SK-N-SH (cell line): ENCODE measurements at regions not wholly inside any gene's neighbourhood (a gene's known extent, or its start where the extent isn't known, plus 50 kb on each side); places are given as distances from the start of the nearest gene placed in this dataset.
"Not testable (repeated sequence)": the region's sequence is repeated elsewhere in the genome, so short reads cannot be mapped to it uniquely, and the experiment has no call there.

Experiments used
- CTCF ChIA-PET: fragments of 300-600, 350-600 bp; formaldehyde crosslinking; extraction: SDS; loops from one replicate; lab custom pipeline; 2021; lab: Yijun Ruan, JAX
- POLR2A ChIA-PET: fragments of 350-600 bp; sonication (Branson Sonifier 250); formaldehyde crosslinking; extraction: SDS; loops from one replicate; lab custom pipeline; 2020; ENCODE audit warnings: antibody characterized with exemption, inconsistent platforms; lab: Yijun Ruan, JAX
- DNase-seq: peaks from one replicate; pipeline ENCODE4 v3.0.0; 2012
- H2AFZ ChIP-seq: fragments of 200-600 bp; sonication (generic); 2 replicates; pipeline ENCODE4 v1.8.1; 2016; ENCODE audit warnings: antibody characterized with exemption, mild to moderate bottlenecking, low read depth
- H3F3A ChIP-seq: fragments of 200-600 bp; sonication (generic); replicated peaks from 2 replicates; pipeline ENCODE3; 2016; ENCODE audit warnings: antibody characterized with exemption, mild to moderate bottlenecking; ENCODE audit not compliant: insufficient read depth
- H3K27ac ChIP-seq, 2 experiments: fragments of 200-500 bp in 1 of 2; fragments of 200-600 bp in 1 of 2; sonication (Bioruptor generic) in 1 of 2; sonication (generic), shearing (Covaris generic) in 1 of 2; 2 replicates each; pipeline versions ENCODE4 v1.5.1 to v1.6.1; 2014 to 2016; ENCODE audit warnings: low read depth in 2 of 2, inconsistent platforms in 1 of 2, low read length in 1 of 2, mild to moderate bottlenecking in 1 of 2, mixed read lengths in 1 of 2
- H3K27me3 ChIP-seq: fragments of 200-600 bp; sonication (generic), shearing (Covaris generic); 2 replicates; pipeline ENCODE4 v1.6.1; 2016; ENCODE audit warnings: mixed run types; ENCODE audit not compliant: insufficient read depth
- H3K36me3 ChIP-seq, 2 experiments: fragments of 200-500 bp in 1 of 2; fragments of 200-600 bp in 1 of 2; sonication (Bioruptor generic) in 1 of 2; sonication (generic) in 1 of 2; replicated peaks in 1 of 2; 2 replicates each; pipeline versions ENCODE3 to v1.5.1; 2014 to 2016; ENCODE audit warnings: low read length in 1 of 2, mild to moderate bottlenecking in 1 of 2; ENCODE audit not compliant: insufficient read depth in 2 of 2, control insufficient read depth in 1 of 2
- H3K4me1 ChIP-seq, 2 experiments: fragments of 200-500 bp in 1 of 2; fragments of 200-600 bp in 1 of 2; sonication (Bioruptor generic) in 1 of 2; sonication (generic), shearing (Covaris generic) in 1 of 2; 2 replicates each; pipeline versions ENCODE4 v1.5.1 to v1.6.1; 2014 to 2016; ENCODE audit warnings: low read depth in 1 of 2, low read length in 1 of 2, mixed run types in 1 of 2; ENCODE audit not compliant: insufficient read depth in 2 of 2, control insufficient read depth in 1 of 2
- H3K4me2 ChIP-seq: fragments of 200-600 bp; sonication (generic), shearing (Covaris generic); 2 replicates; pipeline ENCODE4 v1.6.1; 2017; ENCODE audit warnings: mixed run types
- H3K4me3 ChIP-seq, 2 experiments: fragments of 200-500 bp in 1 of 2; fragments of 200-600 bp in 1 of 2; sonication (Bioruptor generic) in 1 of 2; sonication (generic), shearing (Covaris generic) in 1 of 2; 2 replicates each; pipeline versions ENCODE4 v1.5.1 to v1.8.1; 2014 to 2016; ENCODE audit warnings: low read depth in 2 of 2, inconsistent platforms in 1 of 2, low read length in 1 of 2, mild to moderate bottlenecking in 1 of 2, mixed read lengths in 1 of 2, moderate library complexity in 1 of 2
- H3K79me2 ChIP-seq: fragments of 200-600 bp; sonication (generic); 2 replicates; pipeline ENCODE4 v1.8.1; 2017; ENCODE audit warnings: mild to moderate bottlenecking; ENCODE audit not compliant: insufficient read depth
- H3K9ac ChIP-seq: fragments of 200-600 bp; sonication (generic); 2 replicates; pipeline ENCODE4 v1.6.1; 2017; ENCODE audit warnings: mixed run types
- H3K9me2 ChIP-seq: fragments of 200-600 bp; sonication (generic); 2 replicates; pipeline ENCODE4 v1.6.1; 2017; ENCODE audit warnings: mixed run types
- H3K9me3 ChIP-seq: fragments of 200-600 bp; sonication (generic); 2 replicates; pipeline ENCODE4 v1.6.1; 2017; ENCODE audit warnings: mixed run types, mild to moderate bottlenecking, moderate library complexity
- H4K20me1 ChIP-seq: fragments of 200-600 bp; sonication (generic); 2 replicates; pipeline ENCODE4 v1.6.1; 2017; ENCODE audit warnings: mild to moderate bottlenecking, mixed run types; ENCODE audit not compliant: insufficient read depth
- ELF1 ChIP-seq: IDR thresholded peaks from 2 replicates; pipeline ENCODE4 v1.4.0; 2012
- FOSL2 ChIP-seq: IDR thresholded peaks from 2 replicates; pipeline ENCODE4 v1.4.0; 2012; ENCODE audit warnings: low read depth, mild to moderate bottlenecking, moderate library complexity, borderline replicate concordance
- FOXM1 ChIP-seq: IDR thresholded peaks from 2 replicates; pipeline ENCODE4 v1.4.0; 2012; ENCODE audit warnings: low read depth, mild to moderate bottlenecking
- IRF3 ChIP-seq: fragments of 150-350 bp; IDR thresholded peaks from 2 replicates; pipeline ENCODE4 v1.6.1; 2016; ENCODE audit warnings: mild to moderate bottlenecking, low read depth, low read length
- JUND ChIP-seq: IDR thresholded peaks from 2 replicates; pipeline ENCODE4 v1.4.0; 2012
- MXI1 ChIP-seq: IDR thresholded peaks from 2 replicates; pipeline ENCODE4 v1.6.1; 2012; ENCODE audit warnings: mild to moderate bottlenecking, low read depth, low read length, improper control_type of control experiment
- NFIC ChIP-seq: IDR thresholded peaks from 2 replicates; pipeline ENCODE4 v1.4.0; 2012; ENCODE audit warnings: borderline replicate concordance
- POLR2AphosphoS5 ChIP-seq: IDR thresholded peaks from 2 replicates; pipeline ENCODE4 v1.6.1; 2012; ENCODE audit warnings: low read depth, low read length
- RAD21 ChIP-seq: IDR thresholded peaks from 2 replicates; pipeline ENCODE4 v1.6.1; 2012; ENCODE audit warnings: mild to moderate bottlenecking, low read length
- RCOR1 ChIP-seq: fragments of 150-350 bp; IDR thresholded peaks from 2 replicates; pipeline ENCODE4 v1.6.1; 2017; ENCODE audit warnings: antibody characterized with exemption, low read length
- RXRA ChIP-seq: IDR thresholded peaks from 2 replicates; pipeline ENCODE4 v1.4.0; 2012; ENCODE audit warnings: low read depth, mild to moderate bottlenecking, borderline replicate concordance
- SMC3 ChIP-seq: IDR thresholded peaks from 2 replicates; pipeline ENCODE4 v1.6.1; 2012; ENCODE audit warnings: low read depth, low read length, improper control_type of control experiment
- TEAD4 ChIP-seq: IDR thresholded peaks from 2 replicates; pipeline ENCODE4 v1.4.0; 2012; ENCODE audit warnings: mild to moderate bottlenecking, borderline replicate concordance; ENCODE audit not compliant: insufficient read depth
- WGBS: methylation state at CpG from one replicate; pipeline ENCODE4 v1.1.6; 2017; ENCODE audit warnings: low lambda C conversion rate; 5-methylcytosine and 5-hydroxymethylcytosine counted together
- TF ChIP-seq, protein P1 (sequence below): fragments of 150-350 bp; IDR thresholded peaks from 2 replicates; pipeline ENCODE4 v1.6.1; 2017; ENCODE audit warnings: antibody characterized with exemption, low read length, low read depth, borderline replicate concordance
- TF ChIP-seq, protein P2 (sequence below): IDR thresholded peaks from 2 replicates; pipeline ENCODE4 v1.4.0; 2012; ENCODE audit warnings: low read depth
- TF ChIP-seq, protein P3 (sequence below): IDR thresholded peaks from 2 replicates; pipeline ENCODE4 v1.4.0; 2012; ENCODE audit warnings: low read depth, borderline replicate concordance

GRCh38 chr11:126132319-126132718 lies 69.7 kb upstream of the CDON start:
- no peak overlapping the region for H3K4me3 ChIP-seq
- H3K79me2 ChIP-seq: no peaks in the 10 kb centered on the region
- TF ChIP-seq SMC3 (no peak), RAD21 (no peak), RCOR1 (no peak), MXI1 (no peak), TEAD4 (no peak), RXRA (no peak)
- TF ChIP-seq, protein P1, sequence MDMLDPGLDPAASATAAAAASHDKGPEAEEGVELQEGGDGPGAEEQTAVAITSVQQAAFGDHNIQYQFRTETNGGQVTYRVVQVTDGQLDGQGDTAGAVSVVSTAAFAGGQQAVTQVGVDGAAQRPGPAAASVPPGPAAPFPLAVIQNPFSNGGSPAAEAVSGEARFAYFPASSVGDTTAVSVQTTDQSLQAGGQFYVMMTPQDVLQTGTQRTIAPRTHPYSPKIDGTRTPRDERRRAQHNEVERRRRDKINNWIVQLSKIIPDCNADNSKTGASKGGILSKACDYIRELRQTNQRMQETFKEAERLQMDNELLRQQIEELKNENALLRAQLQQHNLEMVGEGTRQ: no peak
- H2AFZ ChIP-seq: no peak overlapping the region
- H3K27ac ChIP-seq: no peak overlapping the region
- no peaks in the 10 kb centered on the region for H3F3A ChIP-seq
- 50% methylated on average over 3 of the region's 3 CpGs for WGBS
- H3K27me3 ChIP-seq: peaks cover 1% of the 10 kb centered on the region; the same call in 1 of the 2 replicates
- no peaks in the 10 kb centered on the region for H3K36me3 ChIP-seq
- H4K20me1 ChIP-seq: no peaks in the 10 kb centered on the region
- CTCF ChIA-PET: interaction anchor here (1.0 to 3.1 kb wide), 4 partner anchors 18 to 71 kb away, joined by 3 to 10 read pairs (median 4); partner anchors contain the start of gene CDON
- H3K9me2 ChIP-seq: no peaks in the 10 kb centered on the region
- POLR2A ChIA-PET: interaction anchor here (0.8 to 0.9 kb wide), 2 partner anchors 16 to 18 kb away, joined by 3 read pairs; no protein-coding TSS in a partner anchor
- no peak for DNase-seq
- no peaks in the 10 kb centered on the region for H3K9me3 ChIP-seq
- H3K4me1 ChIP-seq: peaks cover 13 to 29% of the 10 kb centered on the region in 2 experiments; a peak in 2 of 4 replicates
- no peak overlapping the region for H3K4me2 ChIP-seq
- no peak overlapping the region for H3K9ac ChIP-seq

DNA sequence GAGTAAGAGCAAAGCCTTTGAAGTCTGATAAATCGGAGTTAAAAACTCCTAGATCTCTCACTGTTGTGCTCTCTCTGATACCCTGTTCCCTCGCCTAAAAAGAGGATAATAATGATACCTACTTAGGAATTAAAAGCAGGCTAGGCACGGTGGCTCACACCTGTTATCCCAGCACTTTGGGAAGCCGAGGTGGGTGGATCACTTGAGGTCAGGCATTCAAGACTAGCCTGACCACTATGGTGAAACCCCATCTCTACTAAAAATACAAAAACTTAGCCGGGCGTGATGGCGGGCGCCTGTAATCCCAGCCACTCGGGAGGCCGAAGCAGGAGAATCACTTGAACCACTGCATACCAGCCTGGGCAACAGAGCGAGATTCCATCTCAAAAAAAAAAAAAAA lies 68.1 kb upstream of the CDON start:
- H3F3A ChIP-seq, DNase-seq, H2AFZ ChIP-seq, H4K20me1 ChIP-seq, H3K36me3 ChIP-seq, H3K9me3 ChIP-seq, H3K27ac ChIP-seq, H3K9ac ChIP-seq, H3K4me3 ChIP-seq, CTCF ChIA-PET, H3K4me2 ChIP-seq, H3K79me2 ChIP-seq, POLR2A ChIA-PET, H3K27me3 ChIP-seq, H3K9me2 ChIP-seq: not testable (repeated sequence)
- WGBS: 86% methylated on average over 11 of the region's 11 CpGs
- peaks cover 6 to 22% of the 10 kb centered on the region in 2 experiments; a peak in 2 of 4 replicates for H3K4me1 ChIP-seq

DNA sequence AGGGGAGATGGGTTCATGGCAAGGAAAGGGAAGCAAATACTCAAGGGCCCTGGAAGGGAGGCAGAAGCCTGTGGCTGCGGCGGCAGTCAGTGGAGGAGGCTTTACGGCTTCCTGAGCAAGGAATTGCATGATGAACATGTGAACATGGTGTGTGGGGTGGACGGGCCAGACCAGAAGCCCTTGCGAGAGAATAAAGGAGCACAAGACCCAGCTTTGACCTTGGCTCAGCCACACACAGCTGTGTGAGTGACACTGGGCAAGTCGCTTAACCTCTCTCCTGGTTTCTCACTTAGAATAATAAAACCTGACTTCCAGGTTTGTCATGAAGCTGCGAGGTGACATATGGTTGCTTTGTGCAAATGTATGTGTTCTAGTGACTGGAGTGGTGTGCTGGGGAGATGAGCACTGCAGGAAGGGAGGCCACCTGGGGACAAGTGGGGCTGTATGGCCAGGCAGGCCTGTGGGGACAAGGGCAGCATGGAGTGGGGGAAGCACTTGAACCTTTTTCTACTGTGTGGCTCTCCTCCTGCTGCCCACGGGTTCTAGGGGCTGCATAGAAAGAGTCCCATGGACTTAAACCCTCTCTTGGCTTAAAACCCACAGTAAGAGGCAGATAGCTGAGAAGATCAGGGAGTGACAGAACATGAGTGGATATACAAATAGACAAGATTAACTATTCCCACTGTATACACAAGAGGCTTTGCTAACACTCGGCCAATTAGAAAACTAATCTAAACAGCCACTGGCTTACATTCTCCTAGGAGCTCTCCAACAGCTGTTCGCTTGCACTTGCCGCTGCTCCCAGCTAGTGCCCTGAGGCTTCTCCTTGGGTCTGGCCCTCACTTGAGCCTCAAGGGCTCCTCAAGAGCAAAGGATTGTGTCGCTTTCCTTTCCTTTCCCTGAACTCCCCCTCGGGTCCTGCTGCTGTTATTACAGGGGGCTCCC lies 67.3 kb upstream of the CDON start:
- H3F3A ChIP-seq: no peaks in the 10 kb centered on the region
- peaks cover 5 to 14% of the 10 kb centered on the region in 2 experiments; a peak in 2 of 4 replicates for H3K4me1 ChIP-seq
- WGBS: 85% methylated on average over 13 of the region's 13 CpGs
- no peaks in the 10 kb centered on the region for H3K79me2 ChIP-seq
- H3K4me3 ChIP-seq: no peak overlapping the region
- no peak overlapping the region for H3K4me2 ChIP-seq
- CTCF ChIA-PET: no interaction called here
- no peak overlapping the region for H3K9ac ChIP-seq
- H3K27ac ChIP-seq: no peak overlapping the region
- POLR2A ChIA-PET: no interaction called here
- no peaks in the 10 kb centered on the region for H4K20me1 ChIP-seq
- H3K9me2 ChIP-seq: no peaks in the 10 kb centered on the region
- no peaks in the 10 kb centered on the region for H3K36me3 ChIP-seq
- H3K9me3 ChIP-seq: no peaks in the 10 kb centered on the region
- DNase-seq: no peak
- no peak overlapping the region for H2AFZ ChIP-seq
- H3K27me3 ChIP-seq: no peaks in the 10 kb centered on the region; the same call in 1 of the 2 replicates
- TF ChIP-seq RAD21 (no peak), IRF3 (no peak), NFIC (no peak), FOSL2 (no peak), SMC3 (no peak), JUND (no peak), ELF1 (no peak), RXRA (no peak), MXI1 (no peak), POLR2AphosphoS5 (no peak), FOXM1 (no peak)
- TF ChIP-seq, protein P2, sequence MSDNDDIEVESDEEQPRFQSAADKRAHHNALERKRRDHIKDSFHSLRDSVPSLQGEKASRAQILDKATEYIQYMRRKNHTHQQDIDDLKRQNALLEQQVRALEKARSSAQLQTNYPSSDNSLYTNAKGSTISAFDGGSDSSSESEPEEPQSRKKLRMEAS: no peak
- TF ChIP-seq, protein P3, sequence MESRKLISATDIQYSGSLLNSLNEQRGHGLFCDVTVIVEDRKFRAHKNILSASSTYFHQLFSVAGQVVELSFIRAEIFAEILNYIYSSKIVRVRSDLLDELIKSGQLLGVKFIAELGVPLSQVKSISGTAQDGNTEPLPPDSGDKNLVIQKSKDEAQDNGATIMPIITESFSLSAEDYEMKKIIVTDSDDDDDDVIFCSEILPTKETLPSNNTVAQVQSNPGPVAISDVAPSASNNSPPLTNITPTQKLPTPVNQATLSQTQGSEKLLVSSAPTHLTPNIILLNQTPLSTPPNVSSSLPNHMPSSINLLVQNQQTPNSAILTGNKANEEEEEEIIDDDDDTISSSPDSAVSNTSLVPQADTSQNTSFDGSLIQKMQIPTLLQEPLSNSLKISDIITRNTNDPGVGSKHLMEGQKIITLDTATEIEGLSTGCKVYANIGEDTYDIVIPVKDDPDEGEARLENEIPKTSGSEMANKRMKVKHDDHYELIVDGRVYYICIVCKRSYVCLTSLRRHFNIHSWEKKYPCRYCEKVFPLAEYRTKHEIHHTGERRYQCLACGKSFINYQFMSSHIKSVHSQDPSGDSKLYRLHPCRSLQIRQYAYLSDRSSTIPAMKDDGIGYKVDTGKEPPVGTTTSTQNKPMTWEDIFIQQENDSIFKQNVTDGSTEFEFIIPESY: no peak
